NCI-H2196 (cell line): ENCODE measurements at regions not wholly inside any gene's neighbourhood (a gene's known extent, or its start where the extent isn't known, plus 50 kb on each side); places are given as distances from the start of the nearest gene placed in this dataset.
A peak's percentile ranks its signal among the peaks of the same experiment; 100 is the strongest.

Source experiments
- DNase-seq: peaks from one replicate; lab custom pipeline; 2025; ENCODE audit not compliant: unreplicated experiment; lab: John Stamatoyannopoulos, UW

GRCh38 chr5:124439609-124440008, 306.8 kb downstream of the ZNF608 start:
- no peak for DNase-seq

DNA sequence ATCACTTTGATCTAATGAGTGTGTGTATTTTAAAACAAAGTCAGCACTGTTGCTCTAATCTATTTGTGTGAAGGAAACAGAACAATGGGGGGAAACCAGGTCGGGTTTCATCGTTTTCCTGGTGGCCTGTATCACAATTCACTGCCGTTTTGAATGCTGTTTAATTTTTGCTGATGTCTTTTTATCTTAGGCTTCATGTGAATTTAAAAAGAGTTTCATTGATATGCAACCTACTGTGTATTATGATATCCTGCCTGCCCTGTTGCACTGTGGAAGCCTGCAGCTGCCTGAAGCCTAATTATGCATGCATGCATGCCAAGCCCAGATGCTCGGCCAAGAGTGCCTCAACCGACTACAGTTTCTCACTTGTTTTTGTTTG, 307.5 kb downstream of the ZNF608 start:
- DNase-seq: peak; percentile 43

DNA sequence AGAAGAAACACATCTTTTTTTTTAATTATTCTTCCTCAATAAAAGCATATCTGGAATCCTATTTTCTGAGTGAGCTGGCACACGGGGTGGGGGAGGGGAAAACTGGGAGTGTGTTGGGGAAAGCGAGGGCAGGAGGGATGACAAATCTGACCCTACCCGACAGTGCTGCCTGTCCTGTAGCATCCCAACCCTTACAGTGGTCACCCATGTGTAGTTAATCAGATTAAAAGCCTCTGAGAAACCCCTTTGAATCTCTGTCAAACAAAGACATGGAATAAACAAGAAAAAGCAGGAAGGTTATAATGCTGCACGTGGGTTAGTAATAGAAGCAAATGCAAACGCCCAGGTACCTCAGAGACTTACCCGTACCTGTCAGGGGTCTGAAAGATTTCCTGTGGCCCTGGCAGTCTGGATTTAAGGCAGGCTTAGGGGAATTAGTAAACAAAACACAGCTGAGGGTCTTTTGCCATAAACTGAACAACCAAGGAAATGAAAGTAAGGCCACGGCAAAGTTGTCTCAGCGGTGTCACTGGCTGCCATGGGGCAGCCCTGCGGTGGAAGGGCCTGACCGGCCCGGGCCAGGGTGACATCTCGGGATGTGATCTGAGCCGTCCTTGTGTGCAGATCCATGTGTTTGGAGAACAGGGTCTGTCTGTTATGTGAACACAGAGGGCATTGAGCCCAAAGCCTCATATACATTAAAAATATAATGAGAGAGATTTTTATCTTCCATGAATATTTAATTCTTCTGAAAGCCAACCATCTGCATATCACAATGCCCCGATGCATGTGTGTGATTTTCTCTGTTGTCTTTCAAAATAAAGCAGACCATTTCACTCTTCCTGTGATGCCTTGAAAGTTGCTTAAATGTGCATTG, 308.2 kb downstream of the ZNF608 start:
- no peak for DNase-seq

- DNase-seq: no peak
These were observed 310.1 kb downstream of the ZNF608 start for GRCh38 chr5:124436294-124436693.

GRCh38 chr5:124433170-124433569, 313.3 kb downstream of the ZNF608 start:
- no peak for DNase-seq

GRCh38 chr5:124421584-124421983, 324.9 kb downstream of the ZNF608 start:
- DNase-seq: no peak

GRCh38 chr5:124420952-124421351, 325.5 kb downstream of the ZNF608 start:
- DNase-seq: no peak

DNA sequence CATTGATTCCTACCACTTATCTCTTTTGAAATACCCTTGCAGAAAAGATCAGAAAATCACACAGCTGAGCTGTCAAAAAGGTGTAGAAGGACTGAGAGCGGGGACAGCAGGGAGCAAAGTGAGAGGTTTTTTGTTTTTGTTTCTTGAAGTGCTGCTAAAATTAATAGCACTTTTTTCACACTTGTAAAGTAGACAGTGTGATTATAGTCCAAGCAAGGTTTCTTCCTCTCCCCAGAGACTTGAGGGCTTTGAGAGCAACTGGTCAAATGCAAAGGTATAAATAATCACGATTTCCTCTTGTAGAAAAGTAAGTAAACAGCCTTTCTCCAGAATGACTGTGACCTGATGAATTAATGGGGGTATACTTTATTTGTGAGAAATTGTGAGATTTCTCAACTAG, 326.9 kb downstream of the ZNF608 start:
- no peak for DNase-seq

GRCh38 chr5:124418390-124418789, 328.0 kb downstream of the ZNF608 start:
- DNase-seq: no peak

- no peak for DNase-seq
These were observed 329.2 kb downstream of the ZNF608 start for GRCh38 chr5:124417196-124417595.

- DNase-seq: no peak
These were observed 329.8 kb downstream of the ZNF608 start for GRCh38 chr5:124416627-124417026.

DNA sequence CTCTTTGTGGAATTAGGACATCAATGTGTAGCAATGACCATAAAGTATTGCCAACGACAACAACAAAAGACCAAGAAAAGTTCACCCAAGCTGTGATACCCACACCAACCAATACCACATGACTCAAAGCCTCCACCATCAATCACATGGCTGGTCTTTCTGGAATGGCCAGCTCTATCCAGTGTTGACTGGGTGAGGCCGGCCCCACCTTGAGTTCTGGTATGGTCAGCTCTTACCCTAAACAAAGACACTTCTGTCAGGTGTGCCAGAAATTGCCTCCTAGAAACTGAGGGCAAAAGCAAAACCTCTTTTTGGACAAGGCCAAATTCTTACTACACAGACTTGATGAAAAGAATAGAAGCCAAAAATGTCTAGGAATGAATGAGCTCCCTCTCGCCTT, 331.5 kb downstream of the ZNF608 start:
- no peak for DNase-seq

DNA sequence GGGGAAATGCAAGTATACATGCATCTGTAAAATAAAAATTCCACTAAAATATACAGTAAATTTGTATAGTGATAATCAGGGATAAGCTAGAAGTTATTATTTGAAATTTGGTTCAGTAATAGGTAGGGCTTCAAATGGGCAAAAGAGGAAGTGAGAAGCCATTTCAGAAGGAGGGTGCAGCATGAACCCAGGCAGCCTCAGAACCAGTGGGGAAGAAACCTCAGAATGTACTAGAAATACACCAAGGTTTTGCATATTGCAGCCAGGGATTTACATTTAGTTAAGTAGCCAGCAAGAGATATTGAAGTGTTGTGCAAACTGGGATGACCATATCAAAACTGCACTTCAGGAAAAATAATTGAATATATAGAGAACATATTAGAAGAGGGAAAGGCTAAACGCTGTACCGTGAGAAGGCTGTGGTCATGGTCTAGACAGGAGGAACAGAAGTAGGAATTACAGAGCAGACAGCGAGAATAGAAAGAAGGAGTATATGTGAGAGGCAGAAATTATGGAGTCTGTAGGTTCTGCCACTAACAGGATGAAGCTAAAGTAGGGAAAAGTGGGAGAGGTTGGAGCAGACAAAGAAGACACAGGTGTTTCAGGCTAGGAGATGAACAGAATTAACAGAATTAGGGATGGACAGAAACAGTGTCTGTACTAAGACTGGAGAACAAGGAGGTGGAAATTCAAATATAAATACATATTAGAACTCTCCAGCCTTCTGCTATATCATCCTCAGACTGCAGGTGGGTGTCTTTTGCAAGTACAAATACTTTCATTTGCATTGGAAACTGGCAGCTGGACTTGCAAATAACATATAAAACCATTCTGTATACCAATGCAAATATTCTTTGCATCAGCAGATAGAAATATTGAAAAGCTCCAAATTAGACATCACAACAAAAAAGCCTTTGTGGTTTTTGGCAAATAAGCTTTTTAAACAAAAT, 335.6 kb downstream of the ZNF608 start:
- no peak for DNase-seq

DNA sequence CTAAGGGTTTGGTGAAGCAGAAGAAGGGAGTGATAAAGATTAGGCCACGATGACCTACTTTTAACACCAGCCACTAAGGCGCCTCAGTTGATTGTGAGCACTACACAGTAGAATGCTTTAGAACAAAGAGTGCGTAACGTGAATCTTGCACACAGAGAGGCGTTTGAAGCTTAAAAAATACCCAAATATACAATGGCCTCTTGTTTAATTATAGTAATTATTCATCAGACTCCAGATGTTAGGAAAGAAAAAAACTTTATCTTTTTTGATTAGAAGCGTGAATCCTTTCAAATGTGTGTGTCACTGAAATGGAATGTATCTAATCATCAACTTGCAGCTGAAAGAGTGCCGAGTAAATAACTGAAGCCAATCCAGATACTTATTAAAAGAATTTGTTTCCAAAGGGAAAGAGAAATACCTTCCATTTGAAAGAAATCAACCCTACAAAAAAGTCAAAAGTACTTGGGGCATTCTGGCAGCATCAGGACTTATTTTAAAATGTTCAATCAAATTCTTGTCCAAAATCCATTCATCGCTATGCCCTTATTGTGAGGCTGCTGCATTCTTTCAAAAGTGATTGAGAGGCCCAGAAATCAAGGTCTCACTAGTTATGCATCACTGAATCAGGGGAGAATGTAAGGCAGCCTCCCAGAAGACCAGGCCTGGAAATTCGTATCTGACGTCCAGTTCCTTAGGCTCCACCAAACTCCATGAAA, 337.5 kb downstream of the ZNF608 start:
- DNase-seq: no peak

- no peak for DNase-seq
These were observed 341.6 kb downstream of the ZNF608 start for GRCh38 chr5:124404796-124405195.

DNA sequence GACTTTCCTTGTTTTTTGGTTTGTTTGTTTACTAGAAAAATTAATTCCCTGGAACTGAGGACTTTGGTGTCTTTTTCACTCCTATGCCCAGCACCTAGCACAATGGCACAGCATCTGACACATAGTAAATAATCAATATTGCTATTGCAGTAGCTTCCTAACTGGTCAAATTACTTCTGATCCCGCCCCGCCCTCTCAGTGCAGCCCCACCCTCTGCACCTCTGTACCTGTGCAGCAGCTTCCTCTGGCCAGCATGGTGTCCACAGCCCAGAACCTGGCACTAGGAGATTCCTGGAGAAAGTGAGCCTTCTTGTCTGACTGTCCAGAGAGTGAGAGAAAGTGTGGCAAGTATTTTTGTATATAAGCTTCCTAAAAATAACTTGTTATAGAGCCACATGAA, 343.2 kb downstream of the ZNF608 start:
- DNase-seq: no peak

DNA sequence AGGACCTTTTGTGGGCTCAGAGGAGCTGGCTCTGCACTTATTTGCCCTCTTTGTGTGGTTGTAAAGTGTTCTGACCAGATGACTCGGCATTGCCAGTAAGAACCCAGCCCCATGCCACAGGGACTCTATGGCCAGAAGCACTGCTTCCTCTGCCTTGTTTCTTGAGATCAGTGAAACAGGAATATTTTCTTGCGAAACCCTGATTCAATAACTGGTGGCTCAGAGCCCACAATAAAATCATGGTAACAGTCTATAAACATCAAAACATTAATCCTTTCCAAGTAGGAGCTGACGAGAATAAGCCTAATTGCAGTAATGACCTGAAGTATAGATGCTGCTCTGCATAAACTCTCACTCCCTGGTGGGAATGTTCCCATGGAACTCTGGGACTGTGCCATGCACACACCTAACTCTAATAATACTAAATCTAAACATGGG, 344.3 kb downstream of the ZNF608 start:
- DNase-seq: peak; percentile 75

DNA sequence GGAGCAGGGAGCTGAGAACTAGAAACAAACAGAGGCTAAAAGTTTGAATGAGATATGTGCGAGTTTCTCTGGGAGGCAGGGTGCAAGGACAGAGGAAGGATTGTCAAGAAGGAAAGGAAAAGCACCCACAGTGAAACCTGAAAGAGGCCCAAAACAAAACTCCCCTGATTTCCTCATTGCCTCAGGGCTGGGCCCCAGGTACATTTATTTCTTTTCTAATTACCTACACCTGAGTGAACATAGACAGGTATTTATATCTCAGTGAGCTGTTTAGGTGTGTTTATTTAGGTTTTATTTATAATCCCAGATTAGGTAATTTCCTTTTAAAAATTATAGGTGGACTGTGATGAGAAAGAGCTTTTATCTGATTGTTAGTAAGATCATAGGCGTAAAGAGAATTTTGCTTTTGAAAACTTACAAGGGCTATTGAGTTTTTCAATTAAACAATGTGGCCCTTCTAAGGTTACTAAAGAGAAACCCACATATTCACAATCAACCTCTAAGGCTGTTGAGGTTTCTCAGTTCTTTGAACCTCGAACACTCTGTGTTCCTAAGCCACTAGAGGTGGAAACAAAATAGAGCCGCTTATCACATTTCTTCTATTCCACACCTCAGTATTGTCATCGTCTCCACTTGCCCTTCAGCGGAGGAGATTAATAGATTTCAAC, 344.8 kb downstream of the ZNF608 start:
- DNase-seq: no peak

DNA sequence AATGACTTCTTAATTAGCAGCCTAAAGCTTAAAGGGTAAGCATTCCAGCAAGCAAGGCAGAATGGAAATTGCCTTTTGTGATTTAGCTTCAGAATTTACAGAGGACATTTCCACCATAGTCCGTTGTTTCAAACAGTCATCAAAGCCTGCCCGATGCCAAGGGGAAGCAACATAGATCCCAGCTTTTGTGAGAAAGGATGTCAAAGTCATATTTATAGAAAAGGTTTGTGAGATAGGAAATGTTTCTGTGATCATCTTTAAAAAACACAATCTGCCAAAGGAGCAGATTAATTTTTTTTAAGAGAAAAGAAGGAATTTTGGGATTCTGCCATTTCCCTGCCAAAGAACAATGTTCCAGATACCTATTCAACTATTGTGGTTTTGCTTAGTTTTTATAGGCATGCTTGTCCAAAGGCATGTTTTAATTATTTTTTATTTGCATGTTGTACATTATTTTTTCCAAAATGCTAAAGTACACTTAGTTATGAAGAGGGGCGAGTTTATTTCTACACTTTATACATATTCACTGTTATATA, 346.9 kb downstream of the ZNF608 start:
- DNase-seq: no peak

DNA sequence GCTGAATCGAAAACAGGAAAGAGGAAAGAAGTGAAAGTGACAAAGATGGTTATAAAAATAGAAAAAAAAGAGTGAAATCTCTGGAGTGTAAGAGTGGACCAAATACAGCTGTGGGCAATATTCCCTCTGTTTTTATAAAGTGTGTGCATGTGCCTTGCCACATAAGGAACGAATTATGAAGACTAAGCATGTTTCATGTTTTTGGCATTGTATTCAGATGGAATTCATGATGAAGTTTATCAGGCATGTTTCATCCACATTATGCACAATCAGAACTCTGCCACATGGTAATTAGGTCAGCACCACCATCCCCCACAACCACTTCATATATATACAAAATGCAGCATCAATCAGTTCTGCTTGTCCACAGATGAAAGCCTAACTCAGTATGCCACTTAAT, 348.0 kb downstream of the ZNF608 start:
- no peak for DNase-seq
